ENCODE measurements at regions not wholly inside any gene's neighbourhood (a gene's known extent, or its start where the extent isn't known, plus 50 kb on each side); places are given as distances from the start of the nearest gene placed in this dataset.

DNA sequence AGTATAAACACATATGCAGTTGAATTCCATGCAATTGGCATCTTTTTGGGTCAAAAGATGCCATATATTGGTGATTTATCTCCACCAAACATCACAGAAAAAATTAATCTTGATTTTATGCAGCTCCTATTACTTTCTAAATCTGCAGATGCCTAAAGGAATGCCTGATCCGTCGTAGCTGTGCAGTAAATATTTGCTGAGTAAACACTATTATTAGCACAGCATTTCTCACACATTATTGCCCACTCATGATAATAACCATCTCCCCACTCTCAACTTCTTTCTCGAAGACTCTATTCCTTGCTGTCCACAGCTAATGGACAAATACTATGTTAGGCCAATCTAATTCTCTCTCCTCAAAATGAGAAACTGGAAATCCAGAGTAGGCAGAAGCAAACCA is 625.2 kb downstream of the ZIC1 start:
- no peak for FAIRE-seq

DNA sequence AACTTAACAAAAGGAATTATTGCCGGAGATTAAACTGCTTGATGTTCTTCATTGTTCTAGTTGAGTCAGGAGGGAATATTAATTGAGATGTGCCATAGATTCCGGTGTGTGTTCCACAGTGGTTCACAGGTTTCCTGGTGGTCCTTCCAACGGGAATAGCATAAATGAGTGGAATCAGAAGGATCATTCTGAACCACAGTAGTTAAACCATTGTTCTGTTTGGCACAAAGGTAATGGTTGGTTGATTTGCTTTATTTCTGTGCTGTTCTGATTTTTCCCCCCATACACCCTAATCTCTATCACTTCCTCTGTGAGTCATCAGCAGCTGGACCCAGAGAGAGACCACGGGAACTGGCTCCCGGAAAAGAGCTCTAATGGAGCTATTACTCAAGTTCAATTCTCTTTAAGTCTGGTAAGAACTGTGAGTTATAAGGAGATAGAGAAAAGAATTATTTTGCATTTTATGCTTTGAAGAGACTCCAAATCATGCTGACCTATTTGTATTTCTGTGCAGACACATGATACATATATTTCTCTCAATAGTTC is 627.2 kb downstream of the ZIC1 start:
- FAIRE-seq, result no peak

DNA sequence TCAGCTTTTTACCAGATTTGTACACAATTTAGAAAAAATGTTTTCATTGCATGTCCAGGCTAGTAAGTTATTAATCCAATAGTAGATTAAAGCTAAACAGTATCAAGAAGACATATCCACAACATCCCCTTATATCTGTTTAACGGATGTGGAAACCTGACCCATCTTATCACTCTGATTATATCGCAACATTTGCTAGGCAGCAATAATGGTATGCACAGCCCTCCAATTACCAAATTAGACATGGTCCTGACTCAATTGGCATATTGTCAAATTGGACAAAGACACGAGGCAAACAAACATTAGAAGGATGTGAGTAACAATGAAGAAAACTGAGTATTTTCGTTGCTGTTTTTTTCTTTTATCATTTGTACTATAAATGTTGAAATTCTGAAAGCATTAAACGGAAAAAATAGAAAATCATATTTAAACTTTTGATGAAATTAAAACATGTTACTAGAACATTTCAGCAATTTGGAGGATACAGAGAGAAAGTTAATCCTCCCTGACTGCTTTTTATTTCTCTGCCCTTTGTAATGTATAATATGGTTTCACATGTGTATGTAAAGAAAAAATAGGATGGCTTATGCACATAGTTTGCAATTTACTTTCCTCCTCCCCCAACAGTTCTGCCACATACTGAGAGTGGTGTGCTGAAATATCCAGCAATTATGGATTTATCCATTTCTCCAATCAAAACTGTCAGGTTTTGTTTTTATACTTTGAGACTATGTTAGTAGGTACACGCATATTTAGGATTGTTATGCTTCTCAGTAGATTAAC is 633.7 kb downstream of the ZIC1 start:
- no peak for FAIRE-seq

DNA sequence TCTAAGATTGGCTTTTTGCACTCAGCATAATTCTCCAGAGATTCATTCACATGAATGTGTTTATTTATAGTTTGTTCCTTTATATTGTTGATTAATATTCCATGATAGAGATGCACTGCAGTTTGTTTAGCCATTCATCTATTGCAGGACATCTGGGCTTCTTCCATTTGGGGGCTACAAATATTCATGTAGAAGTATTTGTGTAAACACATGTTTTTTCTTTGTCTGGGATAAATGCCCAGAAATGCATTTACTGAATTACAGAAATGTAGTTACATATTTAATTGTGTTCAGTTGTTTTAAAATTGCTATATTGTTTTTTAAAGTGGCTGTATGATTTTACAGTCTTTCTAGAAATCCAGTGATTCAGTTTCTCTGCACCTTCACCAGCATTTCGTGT is 635.0 kb downstream of the ZIC1 start:
- no peak for FAIRE-seq

DNA sequence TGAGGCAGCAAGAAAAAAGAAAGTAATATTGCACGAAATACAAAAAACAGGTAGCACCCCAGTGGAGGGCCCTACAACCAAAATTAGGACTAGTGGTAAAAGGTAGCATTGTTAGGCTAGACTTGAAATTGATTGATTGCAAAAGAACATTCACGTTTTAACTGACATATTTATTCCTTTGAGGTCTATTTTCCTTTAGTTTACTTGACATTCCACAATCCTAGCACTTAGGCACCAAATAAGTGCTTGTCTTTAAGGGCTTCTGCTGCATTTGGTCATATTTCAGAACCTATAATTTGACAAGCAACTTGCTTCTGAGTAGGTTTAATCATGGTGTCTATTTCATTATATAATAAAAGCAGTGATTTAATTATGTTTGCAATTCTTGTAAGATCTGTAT is 642.7 kb upstream of the AGTR1 start:
- FAIRE-seq, result no peak

- FAIRE-seq, result no peak
Observed at GRCh38 chr3:148062590-148062989, 635.1 kb upstream of the AGTR1 start.

DNA sequence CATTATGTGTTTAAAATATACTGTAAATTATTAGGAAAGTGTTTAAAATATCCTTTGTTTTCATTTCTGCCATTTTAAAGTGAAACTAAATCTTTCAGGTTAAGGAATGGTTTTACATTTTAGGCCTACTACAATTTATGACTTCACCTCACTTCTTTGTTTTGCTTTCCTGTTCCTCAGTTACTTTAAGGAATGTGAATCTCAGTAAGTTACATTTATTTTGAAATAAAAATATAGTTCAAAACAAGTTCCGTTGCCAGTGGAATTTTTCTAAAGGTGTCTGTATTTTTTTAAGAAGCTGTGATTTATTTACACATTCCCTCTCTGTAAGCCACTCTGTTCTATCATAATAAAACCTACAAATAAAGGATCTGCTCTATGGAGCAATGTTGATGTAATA is 630.9 kb upstream of the AGTR1 start:
- FAIRE-seq, result peak; percentile 54

DNA sequence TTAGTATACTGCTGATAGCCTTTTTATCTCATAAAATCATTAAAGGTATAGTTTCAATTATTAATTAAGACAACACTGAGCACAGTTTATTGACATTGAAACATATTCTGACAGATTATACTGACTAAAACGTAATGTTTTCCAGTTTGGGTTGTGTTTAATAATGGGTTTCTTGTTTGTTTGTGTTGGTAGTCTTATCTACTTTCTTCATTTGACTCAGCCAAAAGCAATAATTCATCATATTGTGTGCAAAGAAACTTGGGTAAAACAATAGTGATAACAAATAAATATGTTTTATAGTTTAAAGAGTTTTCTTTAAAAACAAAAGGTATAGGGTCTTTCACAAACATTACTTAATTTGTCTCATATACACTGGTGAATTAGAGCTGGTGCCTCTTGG is 629.2 kb upstream of the AGTR1 start:
- FAIRE-seq, result no peak

DNA sequence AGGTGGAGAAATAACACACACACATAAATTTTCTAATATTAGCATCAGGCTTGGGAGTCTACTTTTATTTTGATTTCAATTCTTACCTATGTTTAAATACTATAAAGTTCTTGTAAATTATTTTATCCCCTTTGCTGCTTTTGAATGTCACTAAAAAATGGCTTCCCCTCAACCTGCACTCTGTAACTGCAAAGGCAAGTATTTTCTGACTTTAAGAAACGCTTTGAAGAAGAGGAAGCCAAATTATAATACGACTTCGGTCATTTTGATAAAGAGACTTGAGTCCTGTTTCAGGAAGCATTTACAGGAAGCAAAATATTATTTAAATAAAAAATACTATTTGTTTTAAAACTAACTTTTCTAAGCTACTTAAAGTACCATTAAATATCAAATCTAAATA is 627.7 kb upstream of the AGTR1 start:
- no peak for FAIRE-seq

DNA sequence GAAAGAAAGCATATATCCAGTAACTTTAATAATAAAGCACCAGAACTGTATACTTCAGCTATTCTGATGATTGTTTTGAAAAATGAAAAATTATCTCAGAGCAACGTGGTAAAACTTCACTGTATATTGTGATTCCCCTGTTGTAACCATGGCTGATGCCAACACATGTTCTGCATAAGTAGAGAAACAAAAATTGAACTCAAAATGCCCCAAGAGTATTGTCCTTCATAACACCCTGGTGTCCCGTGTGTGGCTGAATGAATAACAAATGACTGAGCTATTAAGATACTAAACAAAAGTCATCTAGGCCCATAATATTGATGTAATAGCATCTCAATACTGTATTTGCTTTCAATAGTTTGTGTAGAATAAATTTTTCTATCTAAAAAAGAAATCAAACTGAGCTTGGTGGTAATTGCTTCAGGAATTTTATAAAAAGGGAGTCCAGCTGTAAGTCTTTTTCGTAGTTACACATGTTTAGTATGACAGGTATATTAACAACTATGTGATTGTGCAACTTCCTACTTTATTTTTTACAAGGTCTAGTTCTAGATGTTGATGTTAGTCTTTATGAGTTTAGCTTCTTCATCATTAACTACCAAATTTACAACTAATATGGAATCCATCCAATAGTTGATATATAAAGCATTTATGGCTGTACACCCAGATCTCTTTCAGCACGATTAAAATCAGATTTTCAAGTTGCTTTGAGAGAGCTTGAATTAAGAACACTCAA is 623.8 kb upstream of the AGTR1 start:
- no peak for FAIRE-seq

DNA sequence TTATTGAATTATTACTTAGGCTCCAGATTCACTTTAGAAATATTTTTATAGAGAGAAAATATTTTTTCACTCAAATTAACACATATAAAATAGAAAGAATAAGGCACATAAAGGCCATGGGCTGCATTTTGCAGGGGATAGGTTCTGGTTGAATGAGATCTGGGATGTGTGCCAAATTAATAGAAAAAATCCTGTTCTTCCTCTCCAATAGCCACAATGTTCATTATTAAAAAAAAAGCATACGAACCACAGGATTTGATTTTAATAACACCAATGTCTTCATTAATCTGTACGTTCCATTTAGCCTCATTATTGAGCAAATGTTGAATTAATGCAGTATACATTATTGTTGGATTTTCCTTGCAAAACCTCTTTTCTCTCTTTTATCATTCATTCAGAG is 622.8 kb upstream of the AGTR1 start:
- FAIRE-seq, result no peak

- FAIRE-seq, result peak; percentile 95
Observed at GRCh38 chr3:148075771-148076716, 621.7 kb upstream of the AGTR1 start.

DNA sequence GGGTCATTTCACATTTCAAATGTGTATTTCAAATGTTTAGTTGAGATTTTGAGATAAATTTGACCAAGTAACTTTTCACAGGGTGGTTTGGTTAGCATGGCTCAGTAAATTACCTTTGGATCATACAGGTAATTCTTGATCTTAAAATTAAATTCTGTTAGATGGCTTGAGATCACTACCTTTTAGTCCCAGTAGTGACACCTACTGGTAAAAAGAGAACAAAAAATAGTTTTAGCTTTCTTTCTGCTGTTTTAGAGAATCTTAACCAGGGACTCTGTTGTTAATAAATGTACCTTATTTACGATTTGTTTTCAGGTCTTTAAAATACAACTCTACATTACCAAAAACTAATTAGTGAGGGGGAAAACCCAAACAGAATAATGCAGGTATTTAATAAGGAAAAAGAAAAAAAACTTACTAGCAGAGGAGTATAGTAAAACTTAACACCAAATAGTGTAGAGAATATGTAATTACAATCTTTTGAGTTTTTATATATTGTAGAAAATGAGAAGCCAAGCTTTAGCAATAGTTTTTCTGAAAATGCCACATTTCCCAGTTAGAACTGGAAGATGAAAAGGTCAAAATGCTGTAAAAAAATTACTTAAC is 620.3 kb upstream of the AGTR1 start:
- FAIRE-seq, result peak; percentile 92

DNA sequence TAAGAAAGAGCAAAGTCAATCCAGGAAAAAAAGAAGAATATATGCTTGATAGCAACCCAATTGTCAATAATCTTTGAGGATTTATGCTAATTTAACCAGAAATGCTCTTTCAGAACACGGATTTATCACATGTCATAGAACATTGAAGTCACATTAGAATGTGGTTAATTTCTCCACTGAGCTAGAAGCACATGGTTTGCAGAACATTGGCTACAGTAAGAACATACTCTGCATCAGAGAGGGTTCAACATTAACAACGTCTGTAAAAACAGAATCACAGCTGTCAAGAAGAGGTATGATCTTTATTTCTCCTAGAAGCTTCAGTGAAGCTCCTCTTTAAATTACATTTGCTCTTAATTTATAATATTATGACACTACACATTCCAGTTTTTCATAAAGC is 619.7 kb upstream of the AGTR1 start:
- no peak for FAIRE-seq

- no peak for FAIRE-seq
Observed at GRCh38 chr3:148078658-148079057, 619.0 kb upstream of the AGTR1 start.

DNA sequence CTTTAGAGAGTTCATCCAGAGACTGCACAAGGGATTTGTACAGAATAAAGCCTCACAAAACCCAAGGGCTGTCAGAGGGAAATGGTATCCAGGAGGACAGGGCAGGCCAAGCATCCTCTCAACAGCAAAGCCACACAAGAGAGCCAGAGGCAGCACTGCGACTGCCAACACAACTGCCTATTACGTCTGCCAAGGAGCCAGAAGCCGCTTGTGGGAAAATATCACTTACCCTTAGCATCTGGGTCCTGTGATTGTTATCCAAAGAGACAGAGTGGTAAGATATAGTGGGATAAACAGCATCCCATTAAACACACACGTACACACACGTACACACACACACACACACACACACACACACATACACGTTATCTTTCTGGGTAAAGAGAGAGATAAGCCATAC is 618.3 kb upstream of the AGTR1 start:
- FAIRE-seq, result no peak

DNA sequence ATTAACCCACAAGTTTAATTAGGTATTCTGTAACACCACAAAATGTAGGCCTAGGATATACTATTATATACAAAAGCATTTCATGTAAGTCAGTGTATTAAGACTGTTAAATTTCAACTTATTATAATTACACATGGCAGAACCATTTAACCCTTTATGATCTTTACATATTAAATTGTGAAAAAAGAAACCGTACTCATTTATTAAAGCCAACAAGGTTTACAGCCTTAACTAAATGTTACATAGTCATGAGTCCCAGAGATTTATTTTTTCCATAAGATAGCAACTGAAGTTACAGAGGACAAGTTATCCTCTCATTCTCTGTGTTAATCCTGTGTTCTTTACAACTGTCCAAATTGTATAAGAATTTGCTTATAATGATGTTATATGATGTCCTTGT is 615.8 kb upstream of the AGTR1 start:
- FAIRE-seq, result no peak

DNA sequence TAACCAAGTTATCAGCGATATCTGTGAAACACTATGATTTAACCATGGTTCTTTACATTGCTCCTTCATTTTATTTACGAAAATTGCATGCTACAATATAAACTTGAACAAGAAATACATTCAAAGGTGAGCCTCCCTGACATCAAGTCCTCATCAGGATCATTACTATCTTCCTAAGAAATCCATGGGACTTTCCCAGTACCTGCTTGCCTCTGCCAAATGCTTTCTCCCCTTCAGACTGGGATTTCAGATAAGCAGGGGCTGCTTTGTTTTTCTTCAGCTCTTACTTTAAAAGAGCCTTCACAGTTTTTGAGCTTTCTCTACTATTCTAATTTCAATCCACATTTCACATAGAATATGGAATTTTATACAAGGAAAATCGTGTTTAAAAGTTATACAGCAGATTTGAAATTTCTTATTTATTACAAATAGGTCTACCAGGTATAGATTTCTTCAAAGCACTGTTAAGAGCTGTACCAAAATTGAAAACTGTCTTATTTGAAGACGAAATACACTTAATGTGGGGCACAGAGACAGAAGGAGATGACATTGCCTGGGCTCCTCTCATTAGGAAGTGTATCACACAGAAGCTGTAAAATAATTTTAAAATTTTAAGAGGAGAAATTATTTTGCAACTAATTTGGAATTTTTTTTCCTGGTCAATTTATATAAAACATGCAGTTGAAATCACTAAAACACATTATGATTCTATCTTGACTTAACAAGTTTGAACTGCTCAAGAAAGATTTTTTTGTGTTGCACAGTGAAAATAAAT is 615.0 kb upstream of the AGTR1 start:
- FAIRE-seq, result no peak

DNA sequence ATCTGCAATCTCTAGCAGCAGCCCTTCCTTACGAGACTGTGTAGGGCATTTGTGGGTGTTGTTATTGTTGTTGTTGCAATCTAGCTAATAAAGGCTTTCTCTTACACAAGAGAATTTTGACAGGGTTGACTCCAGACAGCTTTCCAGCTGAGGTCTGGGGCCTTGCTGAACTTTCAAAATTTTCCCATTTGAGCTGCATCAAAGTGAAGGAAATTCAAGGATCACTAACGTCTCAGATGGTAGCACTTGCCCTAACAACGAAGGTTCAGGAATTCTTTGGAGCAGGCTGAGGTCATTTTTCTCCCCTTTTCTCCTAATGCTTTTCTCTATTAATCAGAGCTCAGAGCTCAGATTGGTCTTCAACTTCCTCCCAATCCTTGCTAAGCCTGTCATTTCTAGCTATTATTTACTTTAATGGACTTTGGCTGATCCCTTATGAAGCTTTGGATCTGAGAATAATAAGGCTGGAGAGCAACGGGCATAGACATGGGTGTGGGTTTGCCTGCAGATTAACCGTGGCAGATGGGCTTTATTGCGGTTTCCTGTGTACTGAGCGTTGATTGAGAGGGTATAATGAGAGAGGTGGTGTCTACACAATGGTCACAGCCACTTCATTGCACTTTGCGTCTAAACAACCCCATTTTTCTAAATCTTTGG is 614.0 kb upstream of the AGTR1 start:
- FAIRE-seq, result no peak

DNA sequence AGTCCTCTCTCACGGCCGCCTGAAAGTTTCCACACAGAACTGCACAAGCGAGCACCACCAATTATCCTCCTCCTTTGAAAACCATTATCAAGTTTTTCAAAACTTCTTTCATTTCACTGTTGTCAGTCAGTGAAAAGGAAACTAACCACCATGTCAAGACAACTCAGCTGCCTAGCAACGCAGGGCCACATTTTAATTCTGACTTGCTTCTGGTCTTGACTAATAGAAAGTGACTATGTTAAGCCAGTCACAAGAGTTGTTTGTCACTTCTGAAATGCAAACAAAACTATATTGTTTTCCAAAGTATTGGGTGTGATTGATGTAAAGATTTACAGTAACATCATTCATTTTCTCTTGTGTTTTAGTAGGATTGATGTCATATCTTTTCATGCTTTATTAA is 612.8 kb upstream of the AGTR1 start:
- no peak for FAIRE-seq

DNA sequence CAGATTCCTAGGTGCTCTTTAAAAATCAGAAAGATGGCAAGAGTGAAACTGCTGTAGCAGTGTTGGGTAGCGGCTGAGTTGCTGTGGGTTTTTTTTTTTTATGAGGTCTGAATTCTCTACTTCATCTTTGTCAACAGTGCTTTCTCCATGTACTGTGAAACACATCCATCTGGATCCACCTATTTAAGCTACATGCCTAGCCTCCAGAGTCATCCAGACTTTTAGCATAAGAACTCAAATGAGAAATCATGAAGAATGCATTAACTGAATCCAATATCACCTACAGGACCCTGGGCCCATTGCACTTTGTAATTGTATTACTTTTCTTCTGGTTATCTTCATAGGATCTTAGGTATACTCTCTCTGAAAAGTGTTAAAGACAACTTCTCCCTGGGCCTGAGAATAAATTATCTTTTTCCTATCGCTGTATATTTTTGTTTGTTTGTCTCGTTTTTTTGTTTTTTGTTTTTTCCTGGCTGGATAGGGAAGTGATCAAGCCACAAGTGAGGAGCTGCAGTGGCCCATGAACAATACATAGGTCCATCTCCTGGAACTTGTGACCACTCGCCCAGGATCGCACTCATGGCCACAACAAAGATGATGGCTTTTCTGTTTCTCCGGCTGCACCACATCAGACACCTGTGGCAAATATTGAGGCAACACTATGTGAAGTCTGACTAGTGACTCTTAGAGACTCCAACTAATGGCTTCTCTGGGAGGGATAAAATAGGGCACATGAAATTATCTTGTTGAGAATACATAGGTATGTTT is 609.9 kb upstream of the AGTR1 start:
- FAIRE-seq, result no peak

Data from A204.1 (cell line).